BJ (cell line): ENCODE measurements at regions not wholly inside any gene's neighbourhood (a gene's known extent, or its start where the extent isn't known, plus 50 kb on each side); places are given as distances from the start of the nearest gene placed in this dataset.

Experiments used
- CTCF ChIA-PET: fragments of 350-600 bp; formaldehyde crosslinking; extraction: SDS; loops from one replicate; lab custom pipeline; 2021; ENCODE audit warnings: antibody characterized with exemption, inconsistent platforms; lab: Yijun Ruan, JAX
- POLR2A ChIA-PET: fragments of 300-600 bp; sonication (Branson Sonifier 250); formaldehyde crosslinking; extraction: SDS; loops from one replicate; lab custom pipeline; 2021; ENCODE audit warnings: antibody characterized with exemption; lab: Charles Lee
- DNase-seq: peaks from one replicate; pipeline ENCODE4 v3.0.0-alpha.2; 2011; ENCODE audit warnings: low read depth
- H3K27me3 ChIP-seq: 2 replicates; pipeline ENCODE4 v1.6.0; 2011; ENCODE audit warnings: low read length; ENCODE audit not compliant: control insufficient read depth, insufficient read depth
- H3K36me3 ChIP-seq: 2 replicates; pipeline ENCODE4 v1.5.1; 2011; ENCODE audit warnings: low read length; ENCODE audit not compliant: control insufficient read depth, insufficient read depth
- H3K4me3 ChIP-seq: 2 replicates; pipeline ENCODE4 v1.5.1; 2011; ENCODE audit warnings: low read depth, mild to moderate bottlenecking, control low read depth, low read length
- TF ChIP-seq, protein P1 (sequence below): IDR thresholded peaks from 2 replicates; pipeline ENCODE4 v1.5.1; 2011; ENCODE audit warnings: low read depth, mild to moderate bottlenecking, control low read depth, inconsistent platforms, low read length, moderate library complexity; ENCODE audit not compliant: insufficient read depth

DNA sequence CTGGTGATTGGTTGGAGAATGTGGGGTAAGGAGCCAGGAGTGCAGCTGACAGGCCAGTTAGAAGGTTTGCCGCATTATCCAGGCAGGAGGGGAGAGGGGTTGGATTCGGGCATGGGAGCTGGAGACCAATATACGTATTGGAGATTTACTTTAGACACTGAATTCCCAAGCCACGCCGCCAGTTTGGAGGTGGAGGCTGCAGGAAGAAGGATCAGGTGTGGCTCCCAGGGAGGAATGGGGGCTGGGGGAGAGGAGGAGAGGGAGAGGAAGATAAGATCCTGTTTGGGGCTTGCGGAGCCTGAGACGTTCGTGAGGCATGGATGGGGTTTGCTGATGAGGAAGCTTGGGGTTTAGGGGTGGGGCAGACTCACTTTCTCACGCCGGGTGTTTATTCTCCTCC, 155.1 kb upstream of the IGSF21 start:
- no peak overlapping the region for H3K4me3 ChIP-seq
- no peaks in the 10 kb centered on the region for H3K27me3 ChIP-seq
- POLR2A ChIA-PET, result no interaction called here
- CTCF ChIA-PET, result interaction anchor here (1.0 kb wide), 1 partner anchor 9 kb away, joined by 4 read pairs; no protein-coding TSS in a partner anchor
- TF ChIP-seq, protein P1, sequence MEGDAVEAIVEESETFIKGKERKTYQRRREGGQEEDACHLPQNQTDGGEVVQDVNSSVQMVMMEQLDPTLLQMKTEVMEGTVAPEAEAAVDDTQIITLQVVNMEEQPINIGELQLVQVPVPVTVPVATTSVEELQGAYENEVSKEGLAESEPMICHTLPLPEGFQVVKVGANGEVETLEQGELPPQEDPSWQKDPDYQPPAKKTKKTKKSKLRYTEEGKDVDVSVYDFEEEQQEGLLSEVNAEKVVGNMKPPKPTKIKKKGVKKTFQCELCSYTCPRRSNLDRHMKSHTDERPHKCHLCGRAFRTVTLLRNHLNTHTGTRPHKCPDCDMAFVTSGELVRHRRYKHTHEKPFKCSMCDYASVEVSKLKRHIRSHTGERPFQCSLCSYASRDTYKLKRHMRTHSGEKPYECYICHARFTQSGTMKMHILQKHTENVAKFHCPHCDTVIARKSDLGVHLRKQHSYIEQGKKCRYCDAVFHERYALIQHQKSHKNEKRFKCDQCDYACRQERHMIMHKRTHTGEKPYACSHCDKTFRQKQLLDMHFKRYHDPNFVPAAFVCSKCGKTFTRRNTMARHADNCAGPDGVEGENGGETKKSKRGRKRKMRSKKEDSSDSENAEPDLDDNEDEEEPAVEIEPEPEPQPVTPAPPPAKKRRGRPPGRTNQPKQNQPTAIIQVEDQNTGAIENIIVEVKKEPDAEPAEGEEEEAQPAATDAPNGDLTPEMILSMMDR, result no peak
- DNase-seq, result no peak
- H3K36me3 ChIP-seq, result no peaks in the 10 kb centered on the region

DNA sequence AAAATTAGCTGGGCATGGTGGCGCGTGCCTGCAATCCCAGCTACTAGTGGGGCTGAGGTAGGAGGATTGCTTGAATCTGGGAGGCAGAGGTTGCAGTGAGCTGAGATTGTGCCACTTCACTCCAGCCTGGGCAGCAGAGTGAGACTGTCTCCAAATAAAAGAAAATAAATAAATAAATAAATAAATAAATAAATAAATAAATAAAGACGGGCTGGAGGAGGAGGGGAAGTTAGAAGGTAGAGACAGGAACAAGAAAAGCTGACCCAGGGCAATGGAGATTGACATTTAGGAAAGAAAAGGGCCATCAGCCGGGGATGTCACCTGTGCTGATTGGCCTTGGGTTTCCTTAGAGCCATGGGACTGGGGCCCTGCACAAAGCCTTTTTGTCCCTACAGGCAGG, 153.7 kb upstream of the IGSF21 start:
- ChIA-PET POLR2A (no interaction called here), CTCF (interaction anchor here (0.9 kb wide), 1 partner anchor 10 kb away, joined by 3 read pairs; no protein-coding TSS in a partner anchor)
- Histone ChIP-seq H3K27me3 (no peaks in the 10 kb centered on the region), H3K36me3 (no peaks in the 10 kb centered on the region), H3K4me3 (no peak overlapping the region)
- no peak for DNase-seq
- TF ChIP-seq, protein P1, result no peak

DNA sequence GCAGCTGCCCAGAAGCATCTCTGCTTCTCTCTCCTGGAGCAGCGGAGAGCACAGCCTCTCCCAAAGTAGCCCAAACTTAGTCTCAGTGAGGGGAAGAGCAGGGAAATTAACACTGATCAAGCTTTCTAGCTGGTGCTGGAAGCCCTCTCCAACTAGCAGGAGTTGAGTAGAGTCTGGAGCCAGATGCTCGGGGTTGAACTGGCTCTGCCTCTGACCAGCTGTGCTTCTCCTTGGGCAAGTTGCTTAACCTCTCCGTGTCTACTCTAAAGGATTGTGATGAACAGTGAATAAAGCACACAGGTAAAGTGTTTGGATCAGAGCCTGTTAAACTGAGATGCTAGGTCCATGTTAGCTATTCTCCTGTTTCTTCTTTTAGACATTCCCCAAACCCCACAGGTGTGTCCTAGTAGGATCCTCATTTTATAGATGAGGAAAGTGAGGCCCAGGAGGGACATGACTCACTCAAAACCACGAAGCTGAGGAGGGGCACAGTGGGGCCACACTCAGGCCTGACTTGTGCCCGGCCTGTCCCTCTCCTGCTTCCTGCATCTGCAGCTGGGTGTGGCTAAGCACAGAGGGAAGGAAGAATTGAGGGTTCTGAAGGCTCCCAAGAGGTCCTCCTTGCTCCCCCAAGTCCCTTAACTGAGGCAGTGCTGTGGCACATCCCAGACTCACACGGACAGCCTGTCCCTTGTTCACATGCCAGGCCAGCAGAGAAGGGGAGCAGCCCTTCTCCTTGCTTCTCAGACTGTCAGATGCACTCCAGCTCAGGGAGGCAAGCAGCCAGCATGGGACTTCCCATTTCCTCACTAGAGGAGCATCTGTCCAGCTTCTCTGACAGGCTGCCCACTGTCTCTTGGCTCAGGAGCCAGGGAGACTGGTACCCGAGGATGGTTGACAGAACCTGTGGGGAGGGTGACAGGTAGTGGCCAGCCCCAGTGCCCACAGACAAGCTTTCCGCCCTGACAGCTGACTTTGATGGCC, 152.0 kb upstream of the IGSF21 start:
- no peaks in the 10 kb centered on the region for H3K27me3 ChIP-seq
- ChIA-PET POLR2A (no interaction called here), CTCF (no interaction called here)
- no peak for DNase-seq
- H3K36me3 ChIP-seq, result no peaks in the 10 kb centered on the region
- H3K4me3 ChIP-seq, result no peak overlapping the region
- TF ChIP-seq, protein P1, result no peak

DNA sequence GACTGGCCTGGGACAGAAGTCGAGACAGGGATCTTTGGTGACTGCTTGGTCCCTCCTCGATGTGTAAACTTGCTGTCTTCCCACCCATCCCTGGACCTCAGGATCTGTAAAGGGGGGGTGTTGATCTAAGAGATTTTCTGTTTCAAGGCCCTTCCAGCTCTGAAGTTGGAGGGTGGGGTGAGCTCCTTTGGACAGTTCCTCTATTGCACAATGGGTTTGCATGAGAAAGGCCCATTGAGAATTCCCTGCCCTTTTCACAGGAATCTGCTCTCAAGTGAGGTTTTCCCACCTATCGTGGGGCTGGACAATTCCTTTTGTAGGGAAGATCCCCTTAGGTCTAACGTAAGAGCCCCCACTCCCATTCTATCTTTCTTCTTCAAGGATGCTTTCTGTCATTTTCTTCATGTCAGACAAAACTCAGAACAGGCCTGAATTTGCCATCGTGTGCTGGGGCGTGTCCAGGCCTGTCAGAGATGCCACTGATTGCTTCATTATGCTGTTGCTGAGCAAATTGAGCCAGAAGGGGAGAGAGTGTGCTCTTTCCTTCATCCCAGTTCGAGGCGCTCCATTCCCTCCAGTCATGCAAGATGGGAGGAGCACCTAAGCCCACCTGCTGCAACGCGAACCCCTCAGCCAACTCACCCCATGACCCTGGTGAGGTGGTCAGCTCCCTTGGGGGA, 149.9 kb upstream of the IGSF21 start:
- TF ChIP-seq, protein P1, result no peak
- ChIA-PET POLR2A (no interaction called here), CTCF (interaction anchor here (0.6 kb wide), 1 partner anchor 297 kb away, joined by 3 read pairs; no protein-coding TSS in a partner anchor)
- no peaks in the 10 kb centered on the region for H3K36me3 ChIP-seq
- H3K27me3 ChIP-seq, result no peaks in the 10 kb centered on the region
- no peak for DNase-seq
- H3K4me3 ChIP-seq, result no peak overlapping the region

DNA sequence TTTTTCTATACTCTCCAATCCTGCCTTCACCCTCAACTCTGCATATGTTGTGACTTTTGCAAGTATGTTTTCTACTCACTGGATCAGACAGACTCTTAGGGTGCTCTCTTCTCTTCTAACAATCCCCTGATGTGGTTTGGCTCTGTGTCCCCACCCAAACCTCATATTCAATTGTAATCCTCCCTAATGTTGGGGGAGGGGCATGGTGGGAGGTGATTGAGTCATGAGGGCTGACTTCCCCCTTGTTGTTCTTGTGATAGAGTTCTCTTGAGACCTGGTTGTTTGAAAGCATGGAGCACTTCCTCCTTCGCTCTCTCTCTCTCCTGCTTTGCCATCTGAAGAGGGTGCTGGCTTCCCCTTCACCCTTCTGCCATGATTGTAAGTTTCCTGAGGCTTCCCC, 148.9 kb upstream of the IGSF21 start:
- DNase-seq, result no peak
- CTCF ChIA-PET, result interaction anchor here (1.3 kb wide), 1 partner anchor 142 kb away, joined by 4 read pairs; no protein-coding TSS in a partner anchor
- H3K27me3 ChIP-seq, result no peaks in the 10 kb centered on the region
- POLR2A ChIA-PET, result no interaction called here
- no peaks in the 10 kb centered on the region for H3K36me3 ChIP-seq
- no peak overlapping the region for H3K4me3 ChIP-seq
- TF ChIP-seq, protein P1, result no peak
